Nephron (organoid): ENCODE measurements at regions not wholly inside any gene's neighbourhood (a gene's known extent, or its start where the extent isn't known, plus 50 kb on each side); places are given as distances from the start of the nearest gene placed in this dataset.

Source experiments
- H3K27ac Mint-ChIP-seq, 3 experiments: 2 replicates each; pipeline ENCODE4 v1.8.0; 2020; ENCODE audit warnings: mixed read lengths in 3 of 3, mild to moderate bottlenecking in 2 of 3, moderate library complexity in 1 of 3
- H3K27me3 Mint-ChIP-seq: 2 replicates; pipeline ENCODE4 v1.8.0; 2021; ENCODE audit warnings: low read depth, mild to moderate bottlenecking, moderate library complexity, mixed read lengths
- H3K36me3 Mint-ChIP-seq: 2 replicates; pipeline ENCODE4 v1.8.0; 2020; ENCODE audit warnings: low read depth, mixed read lengths
- H3K4me1 Mint-ChIP-seq: 2 replicates; pipeline ENCODE4 v1.8.0; 2020; ENCODE audit warnings: mixed read lengths
- H3K4me3 Mint-ChIP-seq, 3 experiments: 2 replicates each; pipeline ENCODE4 v1.8.0; 2020; ENCODE audit warnings: mild to moderate bottlenecking in 3 of 3, mixed read lengths in 3 of 3, moderate library complexity in 2 of 3
- H3K9me3 Mint-ChIP-seq: 2 replicates; pipeline ENCODE4 v1.8.0; 2020; ENCODE audit warnings: mixed read lengths
- TF ChIP-seq, protein P1 (sequence below), 3 experiments: fragments of 200-600 bp; sonication (generic); IDR thresholded peaks; one replicate each; pipeline ENCODE4 v1.5.0; 2021; ENCODE audit warnings: antibody characterized with exemption in 3 of 3; ENCODE audit not compliant: unreplicated experiment in 3 of 3

DNA sequence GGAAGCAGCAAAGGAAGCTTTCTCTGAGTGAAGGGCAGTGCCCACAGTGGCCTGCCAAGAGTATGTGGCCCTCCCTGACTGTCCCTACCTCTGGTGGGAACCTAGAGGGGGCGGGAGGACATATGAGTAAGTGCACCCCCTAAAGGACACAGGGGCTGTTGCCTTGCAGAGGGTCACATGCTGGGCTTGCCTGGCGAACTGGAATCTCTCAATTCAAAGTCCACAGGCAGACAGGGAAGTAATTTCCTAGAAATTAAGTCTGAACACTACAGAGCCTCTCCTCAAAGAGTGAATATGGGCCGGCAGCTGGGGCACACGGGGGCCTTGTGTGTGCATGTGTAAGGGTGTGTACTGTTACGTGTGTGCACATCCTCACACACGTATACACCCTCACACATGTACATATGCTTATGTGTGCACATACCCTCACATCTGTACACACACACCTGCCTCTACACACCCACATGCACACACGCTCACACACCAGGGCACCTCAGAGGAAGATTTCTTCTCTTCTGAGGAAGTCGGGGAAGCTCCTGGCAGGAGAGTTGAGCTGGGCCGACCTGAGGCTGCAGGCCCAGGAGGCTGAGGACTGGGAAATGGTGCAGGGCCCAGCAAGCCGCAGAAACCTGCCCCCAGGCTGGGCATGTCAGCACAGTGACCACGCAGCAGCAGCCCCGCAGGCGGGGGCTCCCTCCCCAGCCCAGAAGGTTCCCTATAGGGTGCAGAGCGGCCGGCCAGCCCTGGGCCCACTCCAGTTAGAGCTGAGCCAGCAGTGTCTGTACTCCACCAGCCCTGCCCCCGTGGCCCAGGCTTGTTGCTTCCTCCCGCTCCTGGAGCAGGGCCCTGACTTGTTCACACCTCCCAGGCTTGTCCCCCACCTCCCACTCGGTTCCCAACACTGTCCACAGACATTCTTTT lies 77.4 kb upstream of the TAF1B start:
- H3K4me1 Mint-ChIP-seq, result peaks cover 78% of the 10 kb centered on the region
- H3K27me3 Mint-ChIP-seq, result peaks cover 23% of the 10 kb centered on the region
- no peak overlapping the region for H3K4me3 Mint-ChIP-seq
- no peaks in the 10 kb centered on the region for H3K36me3 Mint-ChIP-seq
- TF ChIP-seq, protein P1, sequence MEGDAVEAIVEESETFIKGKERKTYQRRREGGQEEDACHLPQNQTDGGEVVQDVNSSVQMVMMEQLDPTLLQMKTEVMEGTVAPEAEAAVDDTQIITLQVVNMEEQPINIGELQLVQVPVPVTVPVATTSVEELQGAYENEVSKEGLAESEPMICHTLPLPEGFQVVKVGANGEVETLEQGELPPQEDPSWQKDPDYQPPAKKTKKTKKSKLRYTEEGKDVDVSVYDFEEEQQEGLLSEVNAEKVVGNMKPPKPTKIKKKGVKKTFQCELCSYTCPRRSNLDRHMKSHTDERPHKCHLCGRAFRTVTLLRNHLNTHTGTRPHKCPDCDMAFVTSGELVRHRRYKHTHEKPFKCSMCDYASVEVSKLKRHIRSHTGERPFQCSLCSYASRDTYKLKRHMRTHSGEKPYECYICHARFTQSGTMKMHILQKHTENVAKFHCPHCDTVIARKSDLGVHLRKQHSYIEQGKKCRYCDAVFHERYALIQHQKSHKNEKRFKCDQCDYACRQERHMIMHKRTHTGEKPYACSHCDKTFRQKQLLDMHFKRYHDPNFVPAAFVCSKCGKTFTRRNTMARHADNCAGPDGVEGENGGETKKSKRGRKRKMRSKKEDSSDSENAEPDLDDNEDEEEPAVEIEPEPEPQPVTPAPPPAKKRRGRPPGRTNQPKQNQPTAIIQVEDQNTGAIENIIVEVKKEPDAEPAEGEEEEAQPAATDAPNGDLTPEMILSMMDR (IDR thresholded peaks at IDR 0.05; ENCODE audit: unreplicated experiment in 3 of 3), result no peak
- no peaks in the 10 kb centered on the region for H3K9me3 Mint-ChIP-seq
- peak overlapping the region; percentile 73 to 85 (median 82) for H3K27ac Mint-ChIP-seq

DNA sequence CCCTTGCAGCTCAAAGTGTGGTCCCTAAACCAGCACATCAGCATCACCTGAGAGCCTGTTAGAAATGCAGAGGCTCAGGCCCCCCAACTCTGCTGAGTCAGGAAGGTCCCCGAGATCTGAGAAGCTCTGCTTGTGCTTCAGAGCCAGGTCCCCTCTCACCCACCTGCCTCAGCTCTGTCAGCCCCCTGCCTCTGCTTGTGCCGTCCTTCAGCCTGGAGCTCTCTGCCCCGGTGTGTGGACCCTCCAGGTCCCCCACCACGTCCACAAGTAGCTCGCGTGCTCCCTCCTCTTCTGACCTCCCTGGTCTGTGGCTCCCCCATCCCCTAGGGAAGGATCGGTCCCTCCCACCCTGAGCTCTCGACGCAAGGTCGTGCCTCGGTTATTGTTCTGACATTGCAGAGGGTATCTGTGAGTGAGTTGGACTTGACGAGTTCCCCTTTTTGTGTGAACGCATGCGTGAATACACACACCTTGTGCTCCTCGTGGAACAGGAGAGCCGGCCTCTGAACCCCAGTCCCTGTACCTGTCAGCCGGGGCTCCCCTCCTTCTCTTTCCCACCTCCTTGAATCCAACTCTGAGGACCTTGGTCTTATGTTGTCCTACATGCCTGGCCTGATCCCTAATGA lies 75.5 kb upstream of the TAF1B start:
- Mint-ChIP-seq H3K36me3 (no peaks in the 10 kb centered on the region), H3K27me3 (peaks cover 28% of the 10 kb centered on the region), H3K4me3 (no peak overlapping the region), H3K27ac (peak overlapping the region; percentile 31 to 85 (median 82)), H3K4me1 (peaks cover 74% of the 10 kb centered on the region), H3K9me3 (no peaks in the 10 kb centered on the region)
- TF ChIP-seq, protein P1 (IDR thresholded peaks at IDR 0.05; ENCODE audit: unreplicated experiment in 3 of 3), result no peak

DNA sequence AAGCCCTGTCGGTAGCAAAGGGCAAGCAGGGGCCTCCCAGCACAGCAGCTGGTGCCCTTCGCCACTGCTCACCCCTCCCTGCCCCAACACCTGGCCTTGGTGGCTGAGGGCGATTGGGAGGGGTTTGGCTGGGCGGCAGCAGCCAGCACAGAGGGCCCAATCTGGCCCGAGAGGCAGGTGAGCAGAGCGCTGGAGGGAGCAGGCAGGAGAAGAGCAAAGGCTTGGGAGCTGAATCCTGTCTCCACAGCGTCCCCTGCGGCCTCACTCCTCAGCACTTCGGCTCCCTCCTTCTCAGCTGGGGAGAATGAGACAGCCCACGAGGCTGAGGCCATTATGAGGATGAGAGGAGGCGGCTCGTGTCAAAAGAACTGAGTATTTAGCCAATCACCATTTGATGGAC lies 74.9 kb upstream of the TAF1B start:
- no peaks in the 10 kb centered on the region for H3K36me3 Mint-ChIP-seq
- H3K4me3 Mint-ChIP-seq, result no peak overlapping the region
- TF ChIP-seq, protein P1 (IDR thresholded peaks at IDR 0.05; ENCODE audit: unreplicated experiment in 3 of 3), result peak; percentile 39 to 64 (median 53)
- peak overlapping the region; percentile 29 to 77 (median 31) for H3K27ac Mint-ChIP-seq
- H3K4me1 Mint-ChIP-seq, result peaks cover 79% of the 10 kb centered on the region
- no peaks in the 10 kb centered on the region for H3K9me3 Mint-ChIP-seq
- peaks cover 34% of the 10 kb centered on the region for H3K27me3 Mint-ChIP-seq

DNA sequence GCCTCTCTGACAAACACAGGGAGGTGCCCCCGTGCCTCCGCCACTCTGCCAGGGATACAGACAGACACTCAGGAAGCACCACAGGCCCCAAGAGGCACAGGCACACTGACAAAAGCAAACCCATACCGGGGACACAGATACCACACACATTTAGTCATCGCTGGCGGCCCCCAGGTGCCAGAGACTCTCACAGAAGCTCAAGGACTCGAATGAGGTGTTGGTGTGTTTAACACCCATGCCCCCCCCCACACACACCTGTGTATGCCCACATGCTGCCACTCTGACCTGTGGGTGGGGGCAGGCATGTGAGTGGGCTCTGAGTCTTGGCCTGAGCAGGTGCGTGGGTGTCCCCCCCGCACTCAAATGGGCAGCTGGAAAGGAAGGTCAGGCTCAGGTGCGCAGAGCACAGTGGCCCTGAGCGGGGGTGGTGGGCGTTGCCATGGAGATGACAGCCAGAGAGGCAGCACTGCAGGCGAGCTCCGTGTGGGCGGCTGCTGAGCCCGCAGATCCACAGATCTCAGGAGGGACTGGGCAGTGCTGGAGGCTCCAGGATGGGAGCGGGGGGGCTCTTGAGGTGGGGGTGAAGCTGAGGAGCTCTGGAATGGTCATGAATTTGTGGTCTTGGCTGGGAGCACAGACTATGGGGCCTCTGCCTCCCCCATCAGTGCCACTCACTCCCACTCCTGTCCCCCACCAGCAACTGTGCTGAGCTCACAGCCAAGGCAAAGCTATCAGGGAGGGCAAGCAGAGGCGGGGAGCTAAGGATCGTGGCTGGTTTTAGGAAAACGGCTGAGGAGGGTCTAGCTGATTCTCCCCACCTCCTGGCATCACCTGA lies 73.9 kb upstream of the TAF1B start:
- Mint-ChIP-seq H3K4me1 (peaks cover 79% of the 10 kb centered on the region), H3K27me3 (peaks cover 41% of the 10 kb centered on the region), H3K4me3 (peak overlapping the region in 2 of 3 experiments; percentile 19 to 34), H3K9me3 (no peaks in the 10 kb centered on the region), H3K27ac (peak overlapping the region; percentile 50 to 63 (median 51)), H3K36me3 (no peaks in the 10 kb centered on the region)
- TF ChIP-seq, protein P1 (IDR thresholded peaks at IDR 0.05; ENCODE audit: unreplicated experiment in 3 of 3), result no peak

DNA sequence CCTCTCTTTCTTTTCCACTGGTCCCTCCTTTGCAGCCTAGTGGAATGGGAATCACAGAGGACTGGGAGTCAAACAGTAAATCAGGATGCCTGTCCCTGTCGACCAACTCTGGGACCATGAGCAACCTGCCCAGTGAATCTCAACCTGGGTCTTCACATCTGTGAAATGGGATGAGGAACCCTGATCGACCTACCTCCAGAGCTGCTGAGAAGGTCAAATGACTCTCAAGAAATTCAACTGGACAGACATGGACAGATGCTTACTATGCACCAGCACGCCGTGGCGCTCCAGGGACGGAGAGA lies 73.3 kb upstream of the TAF1B start:
- TF ChIP-seq, protein P1 (IDR thresholded peaks at IDR 0.05; ENCODE audit: unreplicated experiment in 3 of 3), result no peak
- Mint-ChIP-seq H3K27me3 (peaks cover 38% of the 10 kb centered on the region), H3K27ac (peak overlapping the region; percentile 50 to 63 (median 51)), H3K9me3 (no peaks in the 10 kb centered on the region), H3K36me3 (no peaks in the 10 kb centered on the region), H3K4me3 (peak overlapping the region in 2 of 3 experiments; percentile 19 to 31), H3K4me1 (peaks cover 74% of the 10 kb centered on the region)
